ENCODE measurements at regions not wholly inside any gene's neighbourhood (a gene's known extent, or its start where the extent isn't known, plus 50 kb on each side); places are given as distances from the start of the nearest gene placed in this dataset.

- H3K79me2 ChIP-seq (ENCODE audit: insufficient read depth, low read length), result no peaks in the 10 kb centered on the region
- H4K20me1 ChIP-seq (ENCODE audit: control insufficient read depth, insufficient read depth, insufficient read length), result no peaks in the 10 kb centered on the region
- H2BK20ac ChIP-seq (ENCODE audit: low read depth, low read length, poor library complexity, severe bottlenecking), result no peak overlapping the region
- H3K27me3 ChIP-seq (ENCODE audit: insufficient read depth, low read length), result no peaks in the 10 kb centered on the region
- no peak overlapping the region for H3K27ac ChIP-seq (ENCODE audit: insufficient read length, low read depth, low read length)
- no peak overlapping the region for H4K8ac ChIP-seq (replicated peaks; ENCODE audit: insufficient read length, low read depth, low read length)
- no peak overlapping the region for H4K5ac ChIP-seq (ENCODE audit: insufficient read length, low read depth, low read length)
- no peak for DNase-seq
- H2BK120ac ChIP-seq (ENCODE audit: low read depth, low read length, poor library complexity, severe bottlenecking), result no peak overlapping the region
- no peaks in the 10 kb centered on the region for H3K36me3 Mint-ChIP-seq (ENCODE audit: insufficient read depth in 1 of 3, low read depth in 3 of 3)
- H3K9me3 ChIP-seq (ENCODE audit: control insufficient read depth, low read depth, low read length), result no peaks in the 10 kb centered on the region
- no peak overlapping the region for H4K91ac ChIP-seq (ENCODE audit: insufficient read length, low read depth, low read length)
- WGBS (ENCODE audit: extremely low coverage, insufficient read length, low lambda C conversion rate), result no CpG with 5 or more reads among the region's 3 CpGs
- no peaks in the 10 kb centered on the region for H3K79me1 ChIP-seq (ENCODE audit: insufficient read depth, low read depth, low read length, poor library complexity, severe bottlenecking)
- H3K14ac ChIP-seq (ENCODE audit: insufficient read depth, low read length), result no peak overlapping the region
- no peak overlapping the region for H3K4ac ChIP-seq (ENCODE audit: low read depth, low read length)
- no peak overlapping the region for H3K23ac ChIP-seq (ENCODE audit: insufficient read length, low read depth, low read length)
- H3K4me1 Mint-ChIP-seq, result peaks cover 7 to 8% of the 10 kb centered on the region in 2 experiments
- H2BK15ac ChIP-seq (ENCODE audit: low read depth, low read length), result no peak overlapping the region
- no peak overlapping the region for H2BK5ac ChIP-seq (ENCODE audit: insufficient read length, low read length)
- no peaks in the 10 kb centered on the region for H3K23me2 ChIP-seq (ENCODE audit: insufficient read length, low read depth, low read length, poor library complexity, severe bottlenecking)
- TF ChIP-seq CTCF (conservative IDR thresholded peaks at IDR 0.05), result no peak
- no peak overlapping the region for H2AK5ac ChIP-seq (ENCODE audit: insufficient read length, low read length)
- H3K27me3 Mint-ChIP-seq (ENCODE audit: low read depth), result no peaks in the 10 kb centered on the region; the same call in 1 of the 2 replicates
- no peak overlapping the region for H3K4me3 Mint-ChIP-seq
- no peak overlapping the region for H3K27ac Mint-ChIP-seq
- no peak overlapping the region for H2BK12ac ChIP-seq (ENCODE audit: insufficient read length, low read depth, low read length)
- H3T11ph ChIP-seq (ENCODE audit: low read length), result no peak overlapping the region
- no peak overlapping the region for H3K4me2 ChIP-seq (ENCODE audit: insufficient read depth, insufficient read length, low read length)
- no peak overlapping the region for H3K9ac ChIP-seq (ENCODE audit: extremely low read depth, insufficient read length, low read length)
- 0 out of 5 replicates have a peak, but pooled peaks cover 0 to 2% of the 10 kb centered on the region in 2 experiments for H3K9me3 Mint-ChIP-seq
- H2AFZ ChIP-seq (ENCODE audit: low read length), result no peak overlapping the region
- no peaks in the 10 kb centered on the region; the same call in 1 of the 2 replicates for H3K4me1 ChIP-seq (ENCODE audit: insufficient read depth, low read length)
- no peak overlapping the region for H3K18ac ChIP-seq (ENCODE audit: insufficient read length, low read depth, low read length)
- H3K56ac ChIP-seq (ENCODE audit: insufficient read length, low read depth, low read length), result no peak overlapping the region
These were observed 1672.3 kb downstream of the ARAP2 start for GRCh38 chr4:34572026-34572425.

Measured in H9 (cell line).